MM.1S (cell line): ENCODE measurements at regions not wholly inside any gene's neighbourhood (a gene's known extent, or its start where the extent isn't known, plus 50 kb on each side); places are given as distances from the start of the nearest gene placed in this dataset.
A peak's percentile ranks its signal among the peaks of the same experiment; 100 is the strongest.

Source experiments
- DNase-seq: peaks from one replicate; pipeline ENCODE4 v3.0.0-alpha.2; 2015
- H2AFZ ChIP-seq: fragments of 300-600 bp; sonication (generic); 2 replicates; pipeline ENCODE4 v1.6.0; 2016; ENCODE audit warnings: antibody characterized with exemption, low read length
- H3F3A ChIP-seq: fragments of 300-600 bp; sonication (generic); 2 replicates; pipeline ENCODE4 v1.6.1; 2016; ENCODE audit warnings: mild to moderate bottlenecking, antibody characterized with exemption, low read length, moderate library complexity, mixed read lengths; ENCODE audit not compliant: insufficient read depth
- H3K27ac ChIP-seq: fragments of 300-600 bp; sonication (generic); 2 replicates; pipeline ENCODE4 v1.5.1; 2016; ENCODE audit warnings: mild to moderate bottlenecking, low read length
- H3K27me3 ChIP-seq: fragments of 300-600 bp; sonication (generic); replicated peaks from 2 replicates; pipeline ENCODE4 v1.6.0; 2016; ENCODE audit warnings: low read length; ENCODE audit not compliant: insufficient read depth
- H3K36me3 ChIP-seq: fragments of 300-600 bp; sonication (generic); replicated peaks from 2 replicates; pipeline ENCODE4 v1.6.1; 2016; ENCODE audit warnings: mild to moderate bottlenecking, low read length, mixed read lengths; ENCODE audit not compliant: insufficient read depth
- H3K4me1 ChIP-seq: fragments of 300-600 bp; sonication (generic); 2 replicates; pipeline ENCODE4 v1.6.1; 2016; ENCODE audit warnings: low read length, mixed read lengths
- H3K4me2 ChIP-seq: fragments of 300-600 bp; sonication (generic); 2 replicates; pipeline ENCODE4 v1.6.0; 2016; ENCODE audit warnings: low read depth, low read length
- H3K4me3 ChIP-seq: fragments of 300-600 bp; sonication (generic); 2 replicates; pipeline ENCODE4 v1.5.1; 2016; ENCODE audit warnings: low read length, mixed read lengths
- H3K79me2 ChIP-seq: fragments of 300-600 bp; sonication (generic); 2 replicates; pipeline ENCODE4 v1.6.1; 2016; ENCODE audit warnings: mixed run types, low read length, mixed read lengths
- H3K9ac ChIP-seq: fragments of 300-600 bp; sonication (generic); 2 replicates; pipeline ENCODE4 v1.6.1; 2016; ENCODE audit warnings: low read length, mixed read lengths
- H3K9me2 ChIP-seq: fragments of 300-600 bp; sonication (generic); replicated peaks from 2 replicates; pipeline ENCODE4 v1.6.1; 2016; ENCODE audit warnings: mild to moderate bottlenecking, low read length, mixed read lengths; ENCODE audit not compliant: insufficient read depth
- H3K9me3 ChIP-seq: fragments of 300-600 bp; sonication (generic); replicated peaks from 2 replicates; pipeline ENCODE4 v1.6.1; 2016; ENCODE audit warnings: mild to moderate bottlenecking, low read length, mixed read lengths; ENCODE audit not compliant: insufficient read depth
- H4K20me1 ChIP-seq: fragments of 300-600 bp; sonication (generic); 2 replicates; pipeline ENCODE4 v1.6.1; 2016; ENCODE audit warnings: mild to moderate bottlenecking, low read length, moderate library complexity, mixed read lengths; ENCODE audit not compliant: insufficient read depth
- EZH2 ChIP-seq: fragments of 300-600 bp; sonication (generic); optimal IDR thresholded peaks from 2 replicates; pipeline ENCODE3; 2017; ENCODE audit warnings: low read depth, mild to moderate bottlenecking, antibody characterized with exemption, low read length, mixed read lengths
- EZH2phosphoT487 ChIP-seq: fragments of 300-600 bp; sonication (generic); IDR thresholded peaks from 2 replicates; pipeline ENCODE4 v1.6.1; 2018; ENCODE audit warnings: antibody characterized with exemption, low read length
- TF ChIP-seq, protein P1 (sequence below): fragments of 300-600 bp; sonication (generic); IDR thresholded peaks from 2 replicates; pipeline ENCODE4 v1.5.1; 2016; ENCODE audit warnings: antibody characterized with exemption, low read length, mixed read lengths

DNA sequence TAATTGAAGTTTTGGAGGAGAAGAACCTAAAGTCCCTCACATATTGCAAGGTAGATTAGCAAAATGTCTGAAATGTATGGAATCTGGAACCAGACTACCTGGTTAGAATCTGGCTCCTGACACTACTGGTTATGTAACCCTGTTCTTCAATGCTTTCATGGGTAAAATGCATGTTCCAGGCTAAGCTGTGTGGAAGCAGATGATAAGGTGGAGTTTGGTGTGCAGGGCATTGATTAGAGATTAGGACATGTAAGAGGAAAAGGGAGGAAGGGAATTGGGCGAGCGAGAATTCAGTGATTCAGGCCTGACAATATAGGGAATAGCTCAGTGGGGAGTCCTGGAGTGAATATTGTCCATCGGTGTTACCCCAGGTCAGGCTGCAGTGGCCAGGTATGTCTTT, 165.8 kb upstream of the SFRP2 start:
- Histone ChIP-seq H3K4me1 (peaks cover 14% of the 10 kb centered on the region), H2AFZ (no peak overlapping the region), H3K27me3 (no peaks in the 10 kb centered on the region), H3F3A (peaks cover 12% of the 10 kb centered on the region), H3K9me3 (no peaks in the 10 kb centered on the region), H3K79me2 (no peaks in the 10 kb centered on the region), H3K4me2 (no peak overlapping the region), H3K9ac (no peak overlapping the region), H4K20me1 (no peaks in the 10 kb centered on the region), H3K4me3 (no peak overlapping the region), H3K27ac (no peak overlapping the region), H3K36me3 (no peaks in the 10 kb centered on the region), H3K9me2 (no peaks in the 10 kb centered on the region)
- no peak for DNase-seq
- TF ChIP-seq, protein P1, sequence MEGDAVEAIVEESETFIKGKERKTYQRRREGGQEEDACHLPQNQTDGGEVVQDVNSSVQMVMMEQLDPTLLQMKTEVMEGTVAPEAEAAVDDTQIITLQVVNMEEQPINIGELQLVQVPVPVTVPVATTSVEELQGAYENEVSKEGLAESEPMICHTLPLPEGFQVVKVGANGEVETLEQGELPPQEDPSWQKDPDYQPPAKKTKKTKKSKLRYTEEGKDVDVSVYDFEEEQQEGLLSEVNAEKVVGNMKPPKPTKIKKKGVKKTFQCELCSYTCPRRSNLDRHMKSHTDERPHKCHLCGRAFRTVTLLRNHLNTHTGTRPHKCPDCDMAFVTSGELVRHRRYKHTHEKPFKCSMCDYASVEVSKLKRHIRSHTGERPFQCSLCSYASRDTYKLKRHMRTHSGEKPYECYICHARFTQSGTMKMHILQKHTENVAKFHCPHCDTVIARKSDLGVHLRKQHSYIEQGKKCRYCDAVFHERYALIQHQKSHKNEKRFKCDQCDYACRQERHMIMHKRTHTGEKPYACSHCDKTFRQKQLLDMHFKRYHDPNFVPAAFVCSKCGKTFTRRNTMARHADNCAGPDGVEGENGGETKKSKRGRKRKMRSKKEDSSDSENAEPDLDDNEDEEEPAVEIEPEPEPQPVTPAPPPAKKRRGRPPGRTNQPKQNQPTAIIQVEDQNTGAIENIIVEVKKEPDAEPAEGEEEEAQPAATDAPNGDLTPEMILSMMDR, result no peak
- no peak for TF ChIP-seq EZH2
- TF ChIP-seq EZH2phosphoT487, result no peak

DNA sequence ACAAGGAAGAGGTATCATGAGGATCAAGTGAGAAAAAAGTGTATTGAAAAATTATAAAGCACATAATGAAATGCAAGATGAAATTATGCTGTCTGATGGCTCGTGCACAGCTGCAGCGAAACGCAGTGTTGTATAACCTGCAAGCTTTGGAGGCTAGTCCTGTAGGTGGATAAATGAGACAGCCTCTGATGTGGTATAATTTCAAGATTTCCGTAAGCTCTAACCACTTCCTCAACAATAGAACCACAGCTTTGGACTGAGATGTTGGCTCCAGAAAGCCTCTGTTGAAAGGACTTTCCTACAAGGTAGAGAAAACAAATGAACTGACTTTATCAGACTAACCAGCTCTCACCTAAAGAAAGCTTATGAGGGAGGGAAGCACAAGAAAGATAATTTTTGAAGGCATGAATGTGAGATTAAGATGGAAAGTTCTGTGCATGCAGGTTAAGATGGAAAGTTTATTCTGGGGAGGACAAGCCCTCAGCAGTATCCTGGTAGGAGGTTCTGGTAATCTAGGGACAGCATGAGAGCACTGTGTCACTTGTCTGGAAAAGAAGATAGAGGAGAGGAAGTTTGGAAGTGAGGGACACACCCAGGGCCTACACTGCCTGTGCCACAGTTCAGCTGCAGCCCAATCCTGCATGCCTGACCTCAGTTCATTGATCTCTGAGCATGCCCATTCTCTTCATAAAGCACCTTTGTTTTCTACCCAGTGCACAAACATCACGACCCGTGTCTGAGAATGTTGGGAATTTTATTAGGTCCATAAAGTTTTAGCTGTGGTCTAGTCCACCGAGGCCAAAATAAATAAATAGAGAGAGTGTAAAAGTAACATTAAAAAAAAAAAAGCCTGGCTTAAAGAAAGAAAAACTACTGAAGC, 161.5 kb upstream of the SFRP2 start:
- H2AFZ ChIP-seq, result no peak overlapping the region
- no peak for TF ChIP-seq EZH2
- TF ChIP-seq EZH2phosphoT487, result no peak
- TF ChIP-seq, protein P1, result no peak
- peak; percentile 90 for DNase-seq
- H3K4me3 ChIP-seq, result no peak overlapping the region
- no peaks in the 10 kb centered on the region for H3K36me3 ChIP-seq
- H3K4me2 ChIP-seq, result peak overlapping the region; percentile 53
- H3K9ac ChIP-seq, result no peak overlapping the region
- no peaks in the 10 kb centered on the region for H4K20me1 ChIP-seq
- peaks cover 20% of the 10 kb centered on the region for H3F3A ChIP-seq
- peaks cover 42% of the 10 kb centered on the region for H3K4me1 ChIP-seq
- peak overlapping the region; percentile 28; the same call in 1 of the 2 replicates for H3K27ac ChIP-seq
- no peaks in the 10 kb centered on the region for H3K9me3 ChIP-seq
- no peaks in the 10 kb centered on the region for H3K79me2 ChIP-seq
- no peaks in the 10 kb centered on the region for H3K27me3 ChIP-seq
- no peaks in the 10 kb centered on the region for H3K9me2 ChIP-seq

GRCh38 chr4:153948041-153948440, 159.2 kb upstream of the SFRP2 start:
- DNase-seq, result peak; percentile 79
- Histone ChIP-seq H3K4me1 (peaks cover 42% of the 10 kb centered on the region), H3K27ac (peak overlapping the region; percentile 19; the same call in 1 of the 2 replicates), H2AFZ (no peak overlapping the region), H3K9me3 (no peaks in the 10 kb centered on the region), H3K27me3 (no peaks in the 10 kb centered on the region), H3K36me3 (no peaks in the 10 kb centered on the region), H3K4me3 (no peak overlapping the region), H4K20me1 (no peaks in the 10 kb centered on the region), H3K9ac (no peak overlapping the region), H3K9me2 (no peaks in the 10 kb centered on the region), H3F3A (peaks cover 20% of the 10 kb centered on the region), H3K79me2 (no peaks in the 10 kb centered on the region), H3K4me2 (peak overlapping the region; percentile 55; the same call in 1 of the 2 replicates)
- TF ChIP-seq EZH2phosphoT487, result no peak
- TF ChIP-seq, protein P1, result no peak
- TF ChIP-seq EZH2, result no peak
